ENCODE measurements at regions not wholly inside any gene's neighbourhood (a gene's known extent, or its start where the extent isn't known, plus 50 kb on each side); places are given as distances from the start of the nearest gene placed in this dataset.

- TF ChIP-seq, protein P1, sequence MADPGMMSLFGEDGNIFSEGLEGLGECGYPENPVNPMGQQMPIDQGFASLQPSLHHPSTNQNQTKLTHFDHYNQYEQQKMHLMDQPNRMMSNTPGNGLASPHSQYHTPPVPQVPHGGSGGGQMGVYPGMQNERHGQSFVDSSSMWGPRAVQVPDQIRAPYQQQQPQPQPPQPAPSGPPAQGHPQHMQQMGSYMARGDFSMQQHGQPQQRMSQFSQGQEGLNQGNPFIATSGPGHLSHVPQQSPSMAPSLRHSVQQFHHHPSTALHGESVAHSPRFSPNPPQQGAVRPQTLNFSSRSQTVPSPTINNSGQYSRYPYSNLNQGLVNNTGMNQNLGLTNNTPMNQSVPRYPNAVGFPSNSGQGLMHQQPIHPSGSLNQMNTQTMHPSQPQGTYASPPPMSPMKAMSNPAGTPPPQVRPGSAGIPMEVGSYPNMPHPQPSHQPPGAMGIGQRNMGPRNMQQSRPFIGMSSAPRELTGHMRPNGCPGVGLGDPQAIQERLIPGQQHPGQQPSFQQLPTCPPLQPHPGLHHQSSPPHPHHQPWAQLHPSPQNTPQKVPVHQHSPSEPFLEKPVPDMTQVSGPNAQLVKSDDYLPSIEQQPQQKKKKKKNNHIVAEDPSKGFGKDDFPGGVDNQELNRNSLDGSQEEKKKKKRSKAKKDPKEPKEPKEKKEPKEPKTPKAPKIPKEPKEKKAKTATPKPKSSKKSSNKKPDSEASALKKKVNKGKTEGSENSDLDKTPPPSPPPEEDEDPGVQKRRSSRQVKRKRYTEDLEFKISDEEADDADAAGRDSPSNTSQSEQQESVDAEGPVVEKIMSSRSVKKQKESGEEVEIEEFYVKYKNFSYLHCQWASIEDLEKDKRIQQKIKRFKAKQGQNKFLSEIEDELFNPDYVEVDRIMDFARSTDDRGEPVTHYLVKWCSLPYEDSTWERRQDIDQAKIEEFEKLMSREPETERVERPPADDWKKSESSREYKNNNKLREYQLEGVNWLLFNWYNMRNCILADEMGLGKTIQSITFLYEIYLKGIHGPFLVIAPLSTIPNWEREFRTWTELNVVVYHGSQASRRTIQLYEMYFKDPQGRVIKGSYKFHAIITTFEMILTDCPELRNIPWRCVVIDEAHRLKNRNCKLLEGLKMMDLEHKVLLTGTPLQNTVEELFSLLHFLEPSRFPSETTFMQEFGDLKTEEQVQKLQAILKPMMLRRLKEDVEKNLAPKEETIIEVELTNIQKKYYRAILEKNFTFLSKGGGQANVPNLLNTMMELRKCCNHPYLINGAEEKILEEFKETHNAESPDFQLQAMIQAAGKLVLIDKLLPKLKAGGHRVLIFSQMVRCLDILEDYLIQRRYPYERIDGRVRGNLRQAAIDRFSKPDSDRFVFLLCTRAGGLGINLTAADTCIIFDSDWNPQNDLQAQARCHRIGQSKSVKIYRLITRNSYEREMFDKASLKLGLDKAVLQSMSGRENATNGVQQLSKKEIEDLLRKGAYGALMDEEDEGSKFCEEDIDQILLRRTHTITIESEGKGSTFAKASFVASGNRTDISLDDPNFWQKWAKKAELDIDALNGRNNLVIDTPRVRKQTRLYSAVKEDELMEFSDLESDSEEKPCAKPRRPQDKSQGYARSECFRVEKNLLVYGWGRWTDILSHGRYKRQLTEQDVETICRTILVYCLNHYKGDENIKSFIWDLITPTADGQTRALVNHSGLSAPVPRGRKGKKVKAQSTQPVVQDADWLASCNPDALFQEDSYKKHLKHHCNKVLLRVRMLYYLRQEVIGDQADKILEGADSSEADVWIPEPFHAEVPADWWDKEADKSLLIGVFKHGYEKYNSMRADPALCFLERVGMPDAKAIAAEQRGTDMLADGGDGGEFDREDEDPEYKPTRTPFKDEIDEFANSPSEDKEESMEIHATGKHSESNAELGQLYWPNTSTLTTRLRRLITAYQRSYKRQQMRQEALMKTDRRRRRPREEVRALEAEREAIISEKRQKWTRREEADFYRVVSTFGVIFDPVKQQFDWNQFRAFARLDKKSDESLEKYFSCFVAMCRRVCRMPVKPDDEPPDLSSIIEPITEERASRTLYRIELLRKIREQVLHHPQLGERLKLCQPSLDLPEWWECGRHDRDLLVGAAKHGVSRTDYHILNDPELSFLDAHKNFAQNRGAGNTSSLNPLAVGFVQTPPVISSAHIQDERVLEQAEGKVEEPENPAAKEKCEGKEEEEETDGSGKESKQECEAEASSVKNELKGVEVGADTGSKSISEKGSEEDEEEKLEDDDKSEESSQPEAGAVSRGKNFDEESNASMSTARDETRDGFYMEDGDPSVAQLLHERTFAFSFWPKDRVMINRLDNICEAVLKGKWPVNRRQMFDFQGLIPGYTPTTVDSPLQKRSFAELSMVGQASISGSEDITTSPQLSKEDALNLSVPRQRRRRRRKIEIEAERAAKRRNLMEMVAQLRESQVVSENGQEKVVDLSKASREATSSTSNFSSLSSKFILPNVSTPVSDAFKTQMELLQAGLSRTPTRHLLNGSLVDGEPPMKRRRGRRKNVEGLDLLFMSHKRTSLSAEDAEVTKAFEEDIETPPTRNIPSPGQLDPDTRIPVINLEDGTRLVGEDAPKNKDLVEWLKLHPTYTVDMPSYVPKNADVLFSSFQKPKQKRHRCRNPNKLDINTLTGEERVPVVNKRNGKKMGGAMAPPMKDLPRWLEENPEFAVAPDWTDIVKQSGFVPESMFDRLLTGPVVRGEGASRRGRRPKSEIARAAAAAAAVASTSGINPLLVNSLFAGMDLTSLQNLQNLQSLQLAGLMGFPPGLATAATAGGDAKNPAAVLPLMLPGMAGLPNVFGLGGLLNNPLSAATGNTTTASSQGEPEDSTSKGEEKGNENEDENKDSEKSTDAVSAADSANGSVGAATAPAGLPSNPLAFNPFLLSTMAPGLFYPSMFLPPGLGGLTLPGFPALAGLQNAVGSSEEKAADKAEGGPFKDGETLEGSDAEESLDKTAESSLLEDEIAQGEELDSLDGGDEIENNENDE (IDR thresholded peaks at IDR 0.05; ENCODE audit: insufficient replicate concordance, low read length): no peak
- TF ChIP-seq GABPA (IDR thresholded peaks at IDR 0.05; ENCODE audit: borderline replicate concordance, insufficient read depth, low read length) (no peak), CHD1 (IDR thresholded peaks at IDR 0.05; ENCODE audit: low read depth, low read length) (no peak)
Observed at GRCh38 chr13:97727991-97728390, 225.5 kb upstream of the IPO5 start (continued).
